Hepatocyte (in vitro differentiated cells): ENCODE measurements at regions not wholly inside any gene's neighbourhood (a gene's known extent, or its start where the extent isn't known, plus 50 kb on each side); places are given as distances from the start of the nearest gene placed in this dataset.
"Not testable (repeated sequence)": the region's sequence is repeated elsewhere in the genome, so short reads cannot be mapped to it uniquely, and the experiment has no call there.

ENCODE experiments used
- DNase-seq: peaks from one replicate; pipeline ENCODE4 v3.0.0-alpha.2; 2016; ENCODE audit warnings: low spot score
- H2AFZ ChIP-seq: fragments of 200-600 bp; sonication (generic); 2 replicates; pipeline ENCODE4 v1.6.0; 2016; ENCODE audit warnings: antibody characterized with exemption, mild to moderate bottlenecking
- H3K27ac ChIP-seq: fragments of 200-600 bp; sonication (generic); 2 replicates; pipeline ENCODE4 v1.5.1; 2016; ENCODE audit warnings: mild to moderate bottlenecking
- H3K27me3 ChIP-seq: fragments of 200-600 bp; sonication (generic); 2 replicates; pipeline ENCODE4 v1.6.1; 2016
- H3K36me3 ChIP-seq: fragments of 200-600 bp; sonication (generic); replicated peaks from 2 replicates; pipeline ENCODE4 v1.5.1; 2016; ENCODE audit warnings: low read depth; ENCODE audit not compliant: insufficient read depth
- H3K4me1 ChIP-seq: fragments of 200-600 bp; sonication (generic); 2 replicates; pipeline ENCODE4 v1.5.1; 2016; ENCODE audit warnings: mild to moderate bottlenecking, moderate library complexity; ENCODE audit not compliant: insufficient read depth
- H3K4me2 ChIP-seq: fragments of 200-600 bp; sonication (generic); 2 replicates; pipeline ENCODE4 v1.6.0; 2016
- H3K4me3 ChIP-seq: fragments of 200-600 bp; sonication (generic); 2 replicates; pipeline ENCODE4 v1.5.1; 2016; ENCODE audit warnings: mild to moderate bottlenecking
- H3K79me2 ChIP-seq: fragments of 200-600 bp; sonication (generic); 2 replicates; pipeline ENCODE4 v1.6.0; 2017; ENCODE audit warnings: mild to moderate bottlenecking
- H3K9me2 ChIP-seq: fragments of 200-600 bp; sonication (generic); replicated peaks from 2 replicates; pipeline ENCODE4 v1.6.0; 2017; ENCODE audit warnings: mild to moderate bottlenecking; ENCODE audit not compliant: insufficient read depth
- H3K9me3 ChIP-seq: fragments of 200-600 bp; sonication (generic); 2 replicates; pipeline ENCODE4 v1.5.1; 2016; ENCODE audit warnings: low read depth, mild to moderate bottlenecking
- H4K20me1 ChIP-seq: fragments of 200-600 bp; sonication (generic); 2 replicates; pipeline ENCODE4 v1.6.0; 2016; ENCODE audit warnings: mild to moderate bottlenecking; ENCODE audit not compliant: insufficient read depth, poor library complexity, severe bottlenecking
- EZH2 ChIP-seq: fragments of 200-600 bp; sonication (generic); IDR thresholded peaks from 2 replicates; pipeline ENCODE4 v1.6.1; 2016; ENCODE audit warnings: antibody characterized with exemption, mild to moderate bottlenecking, borderline replicate concordance
- EZH2phosphoT487 ChIP-seq: fragments of 200-600 bp; sonication (generic); IDR thresholded peaks from one replicate; pipeline ENCODE4 v1.6.1; 2018; ENCODE audit warnings: antibody characterized with exemption, mild to moderate bottlenecking, low read depth, moderate library complexity; ENCODE audit not compliant: unreplicated experiment, severe bottlenecking
- WGBS: methylation state at CpG from one replicate; pipeline ENCODE4 v1.1.6; 2016; ENCODE audit warnings: low lambda C conversion rate; ENCODE audit errors: missing lambda C conversion rate; 5-methylcytosine and 5-hydroxymethylcytosine counted together
- TF ChIP-seq, protein P1 (sequence below): fragments of 200-600 bp; sonication (generic); IDR thresholded peaks from 2 replicates; pipeline ENCODE4 v1.5.1; 2016; ENCODE audit warnings: antibody characterized with exemption, mild to moderate bottlenecking; ENCODE audit not compliant: poor library complexity

DNA sequence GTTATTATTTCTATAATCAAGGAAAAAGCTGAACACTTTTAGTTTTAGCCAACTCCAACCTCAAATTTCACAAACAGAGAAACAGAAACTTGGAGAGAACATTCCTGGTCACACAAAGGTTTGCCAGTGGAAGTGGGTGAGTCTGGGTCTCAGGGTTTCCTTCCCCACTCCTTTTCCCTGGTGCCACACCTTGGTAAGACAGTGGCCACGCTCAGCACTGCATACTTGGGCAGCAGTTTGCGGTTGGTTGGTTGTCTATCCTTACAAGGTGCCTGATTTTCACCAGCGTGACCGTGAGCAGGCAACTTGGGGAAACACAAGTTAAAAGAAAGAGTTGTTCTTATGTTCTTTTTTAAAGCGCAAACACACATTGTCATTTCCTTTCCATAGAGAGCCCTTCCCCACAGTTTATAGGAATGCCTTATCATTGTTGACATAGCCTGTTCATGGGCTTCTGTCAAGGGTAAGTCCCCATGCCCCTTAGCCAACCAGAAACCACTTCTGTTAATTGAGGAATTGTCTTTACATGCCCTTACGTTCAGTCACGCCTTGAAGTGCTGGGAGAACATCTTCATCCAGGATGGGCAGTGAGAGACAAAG is 82.2 kb downstream of the RIN2 start:
- Histone ChIP-seq H4K20me1 (no peaks in the 10 kb centered on the region), H3K4me1 (no peaks in the 10 kb centered on the region), H3K27me3 (no peaks in the 10 kb centered on the region), H3K9me2 (no peaks in the 10 kb centered on the region), H3K27ac (no peak overlapping the region), H3K4me3 (no peak overlapping the region), H3K9me3 (peaks cover 7% of the 10 kb centered on the region), H3K79me2 (no peaks in the 10 kb centered on the region), H3K4me2 (no peak overlapping the region), H3K36me3 (no peaks in the 10 kb centered on the region), H2AFZ (no peak overlapping the region)
- WGBS = 84% methylated on average over 7 of the region's 7 CpGs
- no peak for DNase-seq
- TF ChIP-seq, protein P1, sequence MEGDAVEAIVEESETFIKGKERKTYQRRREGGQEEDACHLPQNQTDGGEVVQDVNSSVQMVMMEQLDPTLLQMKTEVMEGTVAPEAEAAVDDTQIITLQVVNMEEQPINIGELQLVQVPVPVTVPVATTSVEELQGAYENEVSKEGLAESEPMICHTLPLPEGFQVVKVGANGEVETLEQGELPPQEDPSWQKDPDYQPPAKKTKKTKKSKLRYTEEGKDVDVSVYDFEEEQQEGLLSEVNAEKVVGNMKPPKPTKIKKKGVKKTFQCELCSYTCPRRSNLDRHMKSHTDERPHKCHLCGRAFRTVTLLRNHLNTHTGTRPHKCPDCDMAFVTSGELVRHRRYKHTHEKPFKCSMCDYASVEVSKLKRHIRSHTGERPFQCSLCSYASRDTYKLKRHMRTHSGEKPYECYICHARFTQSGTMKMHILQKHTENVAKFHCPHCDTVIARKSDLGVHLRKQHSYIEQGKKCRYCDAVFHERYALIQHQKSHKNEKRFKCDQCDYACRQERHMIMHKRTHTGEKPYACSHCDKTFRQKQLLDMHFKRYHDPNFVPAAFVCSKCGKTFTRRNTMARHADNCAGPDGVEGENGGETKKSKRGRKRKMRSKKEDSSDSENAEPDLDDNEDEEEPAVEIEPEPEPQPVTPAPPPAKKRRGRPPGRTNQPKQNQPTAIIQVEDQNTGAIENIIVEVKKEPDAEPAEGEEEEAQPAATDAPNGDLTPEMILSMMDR = no peak
- TF ChIP-seq EZH2 (no peak), EZH2phosphoT487 (no peak)

DNA sequence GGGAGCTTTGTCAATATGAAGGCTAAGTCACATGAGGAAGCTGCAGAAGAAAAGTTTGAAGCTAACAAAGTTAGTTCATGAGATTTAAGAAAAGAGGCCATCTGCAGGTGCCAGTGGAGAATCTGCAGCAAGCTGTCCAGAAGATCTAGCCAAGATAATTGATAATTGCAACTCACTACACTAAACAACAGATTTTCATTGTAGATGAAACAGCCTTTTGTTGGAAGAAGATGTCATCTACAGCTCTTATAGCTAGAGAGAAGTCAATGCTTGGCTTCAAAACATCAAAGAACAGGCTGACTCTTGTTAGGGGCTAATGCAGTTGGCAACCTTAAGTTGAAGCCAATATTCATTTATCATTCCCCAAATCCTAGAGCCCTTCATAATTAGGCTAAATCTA is 83.7 kb downstream of the RIN2 start:
- H4K20me1 ChIP-seq = no peaks in the 10 kb centered on the region
- H3K27ac ChIP-seq = no peak overlapping the region
- no peaks in the 10 kb centered on the region for H3K27me3 ChIP-seq
- TF ChIP-seq EZH2 (no peak), EZH2phosphoT487 (no peak)
- TF ChIP-seq, protein P1 = no peak
- no peaks in the 10 kb centered on the region for H3K9me2 ChIP-seq
- no peaks in the 10 kb centered on the region for H3K79me2 ChIP-seq
- no peaks in the 10 kb centered on the region for H3K4me1 ChIP-seq
- H3K9me3 ChIP-seq = peaks cover 7% of the 10 kb centered on the region
- H3K4me2 ChIP-seq = no peak overlapping the region
- no peak overlapping the region for H2AFZ ChIP-seq
- DNase-seq = no peak
- no peak overlapping the region for H3K4me3 ChIP-seq
- no peaks in the 10 kb centered on the region for H3K36me3 ChIP-seq

DNA sequence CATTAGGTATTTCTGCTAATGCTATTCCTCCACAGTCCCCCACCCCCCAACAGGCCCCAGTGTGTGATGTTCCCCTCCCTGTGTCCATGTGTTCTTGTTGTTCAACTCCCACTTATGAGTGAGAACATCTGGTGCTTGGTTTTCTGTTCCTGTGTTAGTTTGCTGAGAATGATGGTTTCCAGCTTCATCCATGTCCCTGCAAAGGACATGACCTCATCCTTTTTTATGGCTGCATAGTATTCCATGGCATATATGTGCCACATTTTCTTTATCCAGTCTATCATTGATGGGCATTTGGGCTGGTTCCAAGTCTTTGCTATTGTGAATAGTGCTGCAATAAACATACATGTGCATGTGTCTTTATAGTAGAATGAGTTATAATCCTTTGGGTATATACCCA is 86.8 kb downstream of the RIN2 start:
- H3K27me3 ChIP-seq, H3K4me1 ChIP-seq, H3K27ac ChIP-seq, H3K36me3 ChIP-seq, H3K4me3 ChIP-seq, H3K79me2 ChIP-seq, H3K9me2 ChIP-seq, H2AFZ ChIP-seq, H3K4me2 ChIP-seq, DNase-seq, H3K9me3 ChIP-seq, H4K20me1 ChIP-seq: not testable (repeated sequence)

DNA sequence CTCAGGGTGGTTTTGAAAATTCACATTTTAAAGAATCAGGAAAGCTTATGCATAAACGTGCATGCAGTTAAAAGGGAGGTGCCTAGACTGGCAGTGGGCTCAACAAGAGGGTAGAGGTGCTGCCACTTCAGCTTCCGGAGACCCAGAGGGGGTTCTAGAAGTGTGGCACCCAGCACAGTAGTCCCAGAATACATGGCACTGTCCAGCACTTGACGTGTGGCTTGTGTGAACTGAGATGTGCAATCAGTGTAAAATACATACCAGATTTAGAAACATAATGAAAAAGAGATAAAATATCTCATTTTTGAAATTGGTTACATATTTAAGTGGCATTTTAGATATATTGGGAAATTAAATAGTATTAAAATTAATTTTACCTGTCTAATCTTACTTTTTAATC is 89.3 kb downstream of the RIN2 start:
- H2AFZ ChIP-seq = no peak overlapping the region
- H3K27me3 ChIP-seq = no peaks in the 10 kb centered on the region
- TF ChIP-seq EZH2phosphoT487 (no peak), EZH2 (no peak)
- TF ChIP-seq, protein P1 = no peak
- H3K4me1 ChIP-seq = peaks cover 18% of the 10 kb centered on the region
- no peaks in the 10 kb centered on the region for H3K36me3 ChIP-seq
- 70% methylated on average over 3 of the region's 3 CpGs for WGBS
- no peak overlapping the region for H3K4me3 ChIP-seq
- DNase-seq = no peak
- H3K4me2 ChIP-seq = no peak overlapping the region
- H3K27ac ChIP-seq = no peak overlapping the region
- no peaks in the 10 kb centered on the region for H4K20me1 ChIP-seq
- peaks cover 7% of the 10 kb centered on the region for H3K9me3 ChIP-seq
- H3K9me2 ChIP-seq = no peaks in the 10 kb centered on the region
- H3K79me2 ChIP-seq = no peaks in the 10 kb centered on the region
